ENCODE measurements at regions not wholly inside any gene's neighbourhood (a gene's known extent, or its start where the extent isn't known, plus 50 kb on each side); places are given as distances from the start of the nearest gene placed in this dataset.

DNA sequence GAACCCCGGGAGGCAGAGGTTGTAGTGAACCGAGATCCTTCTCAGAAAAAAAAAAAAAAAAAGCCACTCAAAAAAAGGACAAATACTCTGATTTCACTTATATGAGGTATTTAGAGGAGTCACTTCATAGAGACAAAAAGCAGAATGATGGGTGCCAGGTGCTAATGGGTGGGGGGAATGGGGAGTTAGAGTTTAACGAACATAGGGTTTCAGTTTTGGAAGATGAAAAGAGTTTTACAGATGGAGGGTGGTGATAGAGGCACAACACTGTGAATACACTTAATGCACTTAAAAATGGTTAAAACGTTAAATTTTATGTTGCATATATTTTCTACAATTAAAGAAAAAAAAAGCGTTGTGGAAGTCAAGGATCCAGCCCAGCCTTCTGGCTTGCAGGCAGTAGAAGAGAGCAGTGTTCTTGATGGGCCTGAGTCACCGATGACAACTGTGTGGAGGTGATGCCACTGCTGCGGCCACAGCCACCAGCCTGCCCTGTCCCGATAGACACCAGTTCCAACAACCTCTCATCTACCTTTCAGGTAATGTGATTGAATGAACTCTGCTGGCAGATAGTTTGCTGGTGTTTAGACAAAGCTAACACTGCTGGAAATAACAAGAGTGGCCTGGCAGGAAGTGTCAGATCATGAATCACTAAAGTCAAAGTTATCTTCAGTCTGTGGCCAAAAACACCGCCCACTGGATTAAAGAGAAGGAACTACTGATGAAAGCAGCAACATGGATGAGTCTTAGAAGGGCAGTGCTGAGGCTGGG, 49.9 kb upstream of the COX10 start:
- no peak for DNase-seq (ENCODE audit: insufficient read length, low spot score)
- no peak for FAIRE-seq
- no peak for TF ChIP-seq PAX5 (IDR thresholded peaks at IDR 0.05; ENCODE audit: insufficient read depth, low read length, severe bottlenecking)
- no peak for TF ChIP-seq POU2F2 (IDR thresholded peaks at IDR 0.05; ENCODE audit: low read depth, low read length)
- TF ChIP-seq SPI1 (IDR thresholded peaks at IDR 0.05; ENCODE audit: low read depth, low read length) = no peak
- no peak for TF ChIP-seq POLR2AphosphoS5 (IDR thresholded peaks at IDR 0.05; ENCODE audit: low read depth, low read length)
- TF ChIP-seq POLR2A (IDR thresholded peaks at IDR 0.05; ENCODE audit: low read depth, low read length) = no peak
- TF ChIP-seq TAF1 (IDR thresholded peaks at IDR 0.05; ENCODE audit: low read depth, low read length) = no peak
